Fibroblast of pulmonary artery (primary cell): ENCODE measurements at regions not wholly inside any gene's neighbourhood (a gene's known extent, or its start where the extent isn't known, plus 50 kb on each side); places are given as distances from the start of the nearest gene placed in this dataset.
A peak's percentile ranks its signal among the peaks of the same experiment; 100 is the strongest.
"Not testable (repeated sequence)": the region's sequence is repeated elsewhere in the genome, so short reads cannot be mapped to it uniquely, and the experiment has no call there.

ENCODE experiments used
- DNase-seq: peaks from one replicate; pipeline ENCODE4 v3.0.0-alpha.2; 2010; ENCODE audit warnings: low read depth
- H3K4me3 ChIP-seq: replicated peaks from 2 replicates; pipeline ENCODE4 v1.5.1; 2011; ENCODE audit warnings: low read depth, mild to moderate bottlenecking, control low read depth, low read length, moderate library complexity
- TF ChIP-seq, protein P1 (sequence below): IDR thresholded peaks from 2 replicates; pipeline ENCODE4 v1.5.1; 2011; ENCODE audit warnings: mild to moderate bottlenecking, control low read depth, low read length, inconsistent platforms; ENCODE audit errors: missing control alignments

- TF ChIP-seq, protein P1, sequence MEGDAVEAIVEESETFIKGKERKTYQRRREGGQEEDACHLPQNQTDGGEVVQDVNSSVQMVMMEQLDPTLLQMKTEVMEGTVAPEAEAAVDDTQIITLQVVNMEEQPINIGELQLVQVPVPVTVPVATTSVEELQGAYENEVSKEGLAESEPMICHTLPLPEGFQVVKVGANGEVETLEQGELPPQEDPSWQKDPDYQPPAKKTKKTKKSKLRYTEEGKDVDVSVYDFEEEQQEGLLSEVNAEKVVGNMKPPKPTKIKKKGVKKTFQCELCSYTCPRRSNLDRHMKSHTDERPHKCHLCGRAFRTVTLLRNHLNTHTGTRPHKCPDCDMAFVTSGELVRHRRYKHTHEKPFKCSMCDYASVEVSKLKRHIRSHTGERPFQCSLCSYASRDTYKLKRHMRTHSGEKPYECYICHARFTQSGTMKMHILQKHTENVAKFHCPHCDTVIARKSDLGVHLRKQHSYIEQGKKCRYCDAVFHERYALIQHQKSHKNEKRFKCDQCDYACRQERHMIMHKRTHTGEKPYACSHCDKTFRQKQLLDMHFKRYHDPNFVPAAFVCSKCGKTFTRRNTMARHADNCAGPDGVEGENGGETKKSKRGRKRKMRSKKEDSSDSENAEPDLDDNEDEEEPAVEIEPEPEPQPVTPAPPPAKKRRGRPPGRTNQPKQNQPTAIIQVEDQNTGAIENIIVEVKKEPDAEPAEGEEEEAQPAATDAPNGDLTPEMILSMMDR = no peak
- H3K4me3 ChIP-seq = no peak overlapping the region
- peak; percentile 11 for DNase-seq
Observed at GRCh38 chr3:21955406-21955805, 204.4 kb upstream of the ZNF385D start.

DNA sequence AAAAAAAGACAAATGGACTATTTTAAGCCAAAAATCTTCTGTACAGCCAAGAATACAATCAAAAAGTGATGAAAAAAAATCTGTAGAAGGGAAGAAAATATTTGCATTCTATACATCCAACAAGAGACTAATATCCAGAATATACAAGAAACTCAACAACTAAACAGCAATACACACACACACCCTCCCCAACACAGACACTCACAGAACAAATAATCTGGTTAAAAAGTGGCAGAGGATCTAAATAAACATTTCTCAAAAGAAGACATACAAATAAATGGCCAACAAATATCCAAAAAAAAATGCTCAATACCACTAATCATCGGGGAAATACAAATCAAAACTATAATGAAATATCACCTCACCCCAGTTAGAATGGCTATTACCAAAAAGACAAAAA is 209.0 kb upstream of the ZNF385D start:
- TF ChIP-seq, protein P1 = no peak
- no peak for DNase-seq
- no peak overlapping the region for H3K4me3 ChIP-seq

DNA sequence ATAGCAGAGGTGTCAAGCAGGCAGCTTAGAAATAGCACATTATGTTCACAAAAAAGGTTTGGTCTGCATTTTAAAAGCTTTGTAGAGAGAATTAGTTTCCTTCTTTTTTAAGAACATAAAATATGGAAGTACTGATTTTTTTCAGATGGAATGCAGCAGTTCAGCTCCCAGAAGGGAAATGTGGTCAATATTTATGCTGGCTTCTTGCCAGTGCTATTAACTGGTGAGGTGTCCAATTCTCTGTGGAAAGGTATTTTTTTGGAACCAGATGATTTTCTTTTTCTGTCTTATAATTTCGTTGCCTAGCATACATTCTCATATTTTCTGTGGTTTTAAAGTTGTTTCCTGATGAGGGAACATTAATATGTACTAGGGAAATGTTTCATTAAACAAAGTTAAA is 211.4 kb upstream of the ZNF385D start:
- H3K4me3 ChIP-seq = no peak overlapping the region
- DNase-seq = peak; percentile 24

GRCh38 chr3:21966457-21966856 is 215.4 kb upstream of the ZNF385D start:
- not testable (repeated sequence) for H3K4me3 ChIP-seq, DNase-seq

More for the DNA sequence above, 211.4 kb upstream of the ZNF385D start:
- TF ChIP-seq, protein P1 = no peak

GRCh38 chr3:21979706-21980105 is 228.7 kb upstream of the ZNF385D start:
- H3K4me3 ChIP-seq = no peak overlapping the region
- peak; percentile 5 for DNase-seq
- TF ChIP-seq, protein P1 = no peak

DNA sequence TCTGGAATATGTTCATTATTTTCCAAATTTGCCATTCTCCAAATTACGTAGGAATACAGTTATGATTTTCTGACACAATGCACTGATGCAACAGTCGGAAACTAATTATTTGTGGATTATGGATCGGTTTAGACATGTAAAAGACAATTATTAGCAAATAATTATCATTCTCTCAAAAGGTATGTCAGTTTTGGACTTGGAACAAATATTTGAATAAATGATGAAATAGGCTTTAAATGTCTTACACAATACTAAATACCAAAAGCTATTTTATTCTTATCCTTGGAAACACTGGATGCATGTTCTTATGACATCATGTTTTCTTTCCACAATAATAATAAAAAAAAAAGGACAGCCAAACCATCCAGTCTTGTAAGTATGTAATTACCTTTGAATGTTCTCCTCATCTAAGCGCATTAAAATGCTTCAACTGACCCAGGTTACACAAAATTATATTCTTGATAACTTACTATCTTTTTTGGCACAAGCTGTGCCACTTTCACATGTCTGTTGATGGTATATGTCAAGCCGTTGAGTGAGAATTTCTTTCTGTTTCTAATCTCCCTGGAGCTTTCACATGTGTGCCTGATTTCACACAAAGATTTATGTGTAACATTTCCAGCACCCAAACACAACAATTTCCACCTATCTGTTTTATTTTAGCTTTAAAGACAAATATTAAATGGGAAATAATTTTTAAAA is 238.5 kb upstream of the ZNF385D start:
- no peak overlapping the region for H3K4me3 ChIP-seq

GRCh38 chr3:21991061-21991460 is 240.1 kb upstream of the ZNF385D start:
- TF ChIP-seq, protein P1 = no peak
- DNase-seq = no peak
- no peak overlapping the region for H3K4me3 ChIP-seq

More for the DNA sequence above, 238.5 kb upstream of the ZNF385D start:
- TF ChIP-seq, protein P1 = no peak
- DNase-seq = peak; percentile 3
